Small intestine (tissue), 7 donors: ENCODE measurements at regions not wholly inside any gene's neighbourhood (a gene's known extent, or its start where the extent isn't known, plus 50 kb on each side); places are given as distances from the start of the nearest gene placed in this dataset.

Experiments
- DNase-seq, 2 donors: peaks; one replicate each; pipeline versions ENCODE4 v3.0.0 to v3.0.0-alpha.2; 2013
- FAIRE-seq: peaks from 2 replicates; lab custom pipeline; 2012; peaks lifted over from hg19 to GRCh38; lab: Jason Lieb, UNC
- H3K27ac ChIP-seq, 3 donors: one replicate each; pipeline ENCODE4 v1.5.1; 2013; ENCODE audit warnings: low read length in 2 of 3, mild to moderate bottlenecking in 2 of 3, control low read depth in 1 of 3, inconsistent platforms in 1 of 3, low read depth in 1 of 3, moderate library complexity in 1 of 3
- H3K27me3 ChIP-seq, 3 donors: one replicate each; pipeline ENCODE4 v1.6.1; 2013; ENCODE audit warnings: low read length in 3 of 3, inconsistent platforms in 1 of 3; ENCODE audit not compliant: control insufficient read depth in 3 of 3, insufficient read depth in 3 of 3
- H3K36me3 ChIP-seq, 3 donors: one replicate each; pipeline ENCODE4 v1.6.1; 2013; ENCODE audit warnings: low read length in 3 of 3, inconsistent platforms in 1 of 3, low read depth in 1 of 3, mild to moderate bottlenecking in 1 of 3, moderate library complexity in 1 of 3; ENCODE audit not compliant: control insufficient read depth in 3 of 3, insufficient read depth in 2 of 3
- H3K4me1 ChIP-seq, 3 donors: one replicate each; pipeline ENCODE4 v1.6.1; 2013; ENCODE audit warnings: low read length in 2 of 3, inconsistent platforms in 1 of 3, low read depth in 1 of 3, mild to moderate bottlenecking in 1 of 3, moderate library complexity in 1 of 3; ENCODE audit not compliant: control insufficient read depth in 3 of 3, insufficient read depth in 2 of 3
- H3K4me3 ChIP-seq, 3 donors: one replicate each; pipeline ENCODE4 v1.5.1; 2013; ENCODE audit warnings: low read length in 3 of 3, control low read depth in 1 of 3, inconsistent platforms in 1 of 3, low read depth in 1 of 3, mild to moderate bottlenecking in 1 of 3, moderate library complexity in 1 of 3
- H3K9me3 ChIP-seq, 2 donors: one replicate each; pipeline ENCODE4 v1.6.1; 2013; ENCODE audit warnings: low read depth in 1 of 2, low read length in 1 of 2; ENCODE audit not compliant: control insufficient read depth in 2 of 2, insufficient read depth in 1 of 2
- WGBS, 3 donors: extraction: QIAGEN DNeasy Blood & Tissue Kit; methylation state at CpG; one replicate each; pipeline ENCODE4 v1.1.7; 2013; 5-methylcytosine and 5-hydroxymethylcytosine counted together
- donor health status: healthy with polysubstance abuse.
- donor health status: control.
- donor health status: control.
- donor health status: Bipolar disorder and iron deficiency.
- donor health status: healthy.

- peaks cover 0 to 5% (median 0%) of the 10 kb centered on the region in 3 donors for H3K27me3 ChIP-seq
- 64 to 72% (median 65%) methylated on average over 11 of the region's 11 CpGs for WGBS, 3 donors
- FAIRE-seq (no peak), DNase-seq (no peak)
- no peaks in the 10 kb centered on the region for H3K4me1 ChIP-seq
- H3K36me3 ChIP-seq: no peaks in the 10 kb centered on the region
- no peak overlapping the region for H3K4me3 ChIP-seq
- H3K9me3 ChIP-seq: no peaks in the 10 kb centered on the region
- no peak overlapping the region for H3K27ac ChIP-seq
Observed at GRCh38 chr15:61598655-61599054, 369.6 kb upstream of the RORA start.

GRCh38 chr15:61584410-61584809, 355.3 kb upstream of the RORA start:
- FAIRE-seq (no peak), DNase-seq (peak in 1 of 2 donors; percentile 2)
- H3K27me3 ChIP-seq: no peaks in the 10 kb centered on the region
- WGBS, 3 donors: 50 to 70% (median 58%) methylated on average over 5 of the region's 5 CpGs
- no peaks in the 10 kb centered on the region for H3K36me3 ChIP-seq
- H3K9me3 ChIP-seq: no peaks in the 10 kb centered on the region
- H3K27ac ChIP-seq: no peak overlapping the region
- no peaks in the 10 kb centered on the region for H3K4me1 ChIP-seq
- H3K4me3 ChIP-seq: no peak overlapping the region

- WGBS, 3 donors: 13 to 25% (median 23%) methylated on average over 1 of the region's 1 CpG
- no peaks in the 10 kb centered on the region for H3K36me3 ChIP-seq
- FAIRE-seq: no peak
- DNase-seq: no peak
- no peak overlapping the region for H3K4me3 ChIP-seq
- H3K4me1 ChIP-seq: no peaks in the 10 kb centered on the region
- no peaks in the 10 kb centered on the region for H3K9me3 ChIP-seq
- H3K27ac ChIP-seq: no peak overlapping the region
- no peaks in the 10 kb centered on the region for H3K27me3 ChIP-seq
Observed at GRCh38 chr15:61582092-61582491, 353.0 kb upstream of the RORA start.

- DNase-seq: no peak
Observed at GRCh38 chr15:61575597-61575996, 346.5 kb upstream of the RORA start.

GRCh38 chr15:61571026-61571425, 341.9 kb upstream of the RORA start:
- DNase-seq: no peak
- no peaks in the 10 kb centered on the region for H3K36me3 ChIP-seq
- H3K27ac ChIP-seq: no peak overlapping the region
- 77 to 94% (median 91%) methylated on average over 1 of the region's 1 CpG for WGBS, 3 donors
- no peak overlapping the region for H3K4me3 ChIP-seq
- H3K9me3 ChIP-seq: no peaks in the 10 kb centered on the region
- no peak for FAIRE-seq
- no peaks in the 10 kb centered on the region for H3K4me1 ChIP-seq
- H3K27me3 ChIP-seq: no peaks in the 10 kb centered on the region

More at GRCh38 chr15:61575597-61575996, 346.5 kb upstream of the RORA start:
- H3K27ac ChIP-seq: no peak overlapping the region
- no peaks in the 10 kb centered on the region for H3K9me3 ChIP-seq
- no peak for FAIRE-seq
- H3K4me3 ChIP-seq: no peak overlapping the region
- no peaks in the 10 kb centered on the region for H3K36me3 ChIP-seq
- H3K4me1 ChIP-seq: no peaks in the 10 kb centered on the region
- H3K27me3 ChIP-seq: no peaks in the 10 kb centered on the region
- 48 to 74% (median 70%) methylated on average over 1 of the region's 1 CpG for WGBS, 3 donors

- Histone ChIP-seq H3K9me3 (no peaks in the 10 kb centered on the region), H3K27ac (no peak overlapping the region), H3K4me1 (no peaks in the 10 kb centered on the region), H3K4me3 (no peak overlapping the region), H3K36me3 (no peaks in the 10 kb centered on the region), H3K27me3 (peaks cover 0 to 3% (median 0%) of the 10 kb centered on the region in 3 donors)
- FAIRE-seq: no peak
- 70 to 84% (median 73%) methylated on average over 3 of the region's 3 CpGs for WGBS, 3 donors
- no peak for DNase-seq
Observed at GRCh38 chr15:61564785-61565184, 335.7 kb upstream of the RORA start.

GRCh38 chr15:61558172-61559136, 329.4 kb upstream of the RORA start:
- H3K27ac ChIP-seq: no peak overlapping the region
- no peaks in the 10 kb centered on the region for H3K36me3 ChIP-seq
- H3K4me3 ChIP-seq: no peak overlapping the region
- FAIRE-seq (no peak), DNase-seq (no peak)
- peaks cover 0 to 3% (median 3%) of the 10 kb centered on the region in 3 donors for H3K27me3 ChIP-seq
- no peaks in the 10 kb centered on the region for H3K9me3 ChIP-seq
- WGBS, 3 donors: 49 to 54% (median 50%) methylated on average over 6 of the region's 6 CpGs
- H3K4me1 ChIP-seq: no peaks in the 10 kb centered on the region

GRCh38 chr15:61556037-61556648, 327.0 kb upstream of the RORA start:
- no peak overlapping the region for H3K27ac ChIP-seq
- H3K4me3 ChIP-seq: no peak overlapping the region
- no peak for FAIRE-seq
- no peaks in the 10 kb centered on the region for H3K36me3 ChIP-seq
- H3K27me3 ChIP-seq: peaks cover 0 to 3% (median 0%) of the 10 kb centered on the region in 3 donors
- DNase-seq: no peak
- H3K4me1 ChIP-seq: no peaks in the 10 kb centered on the region
- 39 to 59% (median 45%) methylated on average over 5 of the region's 5 CpGs for WGBS, 3 donors
- no peaks in the 10 kb centered on the region for H3K9me3 ChIP-seq
